Parathyroid adenoma (tissue), 2 donors: ENCODE measurements at regions not wholly inside any gene's neighbourhood (a gene's known extent, or its start where the extent isn't known, plus 50 kb on each side); places are given as distances from the start of the nearest gene placed in this dataset.

Source experiments
- H2AFZ ChIP-seq: fragments of 300-600 bp; sonication (generic); one replicate; pipeline ENCODE4 v1.7.0; 2017; ENCODE audit warnings: antibody characterized with exemption, mild to moderate bottlenecking
- H3K27ac ChIP-seq: fragments of 300-600 bp; sonication (generic); one replicate; pipeline ENCODE4 v1.7.0; 2017
- H3K27me3 ChIP-seq: fragments of 300-600 bp; sonication (generic); one replicate; pipeline ENCODE4 v1.7.0; 2017; ENCODE audit warnings: low read length; ENCODE audit not compliant: control insufficient read depth, insufficient read depth
- H3K36me3 ChIP-seq: fragments of 300-600 bp; sonication (generic); one replicate; pipeline ENCODE4 v1.7.0; 2017; ENCODE audit warnings: low read length; ENCODE audit not compliant: control insufficient read depth, insufficient read depth
- H3K4me1 ChIP-seq: fragments of 300-600 bp; sonication (generic); one replicate; pipeline ENCODE4 v1.7.0; 2017; ENCODE audit warnings: control low read depth
- H3K4me2 ChIP-seq: fragments of 300-600 bp; sonication (generic); one replicate; pipeline ENCODE4 v1.7.0; 2017; ENCODE audit warnings: low read length
- H3K4me3 ChIP-seq: fragments of 300-600 bp; sonication (generic); one replicate; pipeline ENCODE4 v1.7.0; 2017; ENCODE audit warnings: low read depth, low read length
- H3K79me2 ChIP-seq: fragments of 300-600 bp; sonication (generic); one replicate; pipeline ENCODE4 v1.7.0; 2017; ENCODE audit warnings: control low read depth
- H3K9ac ChIP-seq: fragments of 300-600 bp; sonication (generic); one replicate; pipeline ENCODE4 v1.7.0; 2017; ENCODE audit warnings: mild to moderate bottlenecking
- H3K9me3 ChIP-seq: fragments of 300-600 bp; sonication (generic); one replicate; pipeline ENCODE4 v1.7.0; 2017; ENCODE audit warnings: low read length; ENCODE audit not compliant: control insufficient read depth
- CTCF ChIP-seq: fragments of 300-600 bp; sonication (generic); IDR thresholded peaks from one replicate; pipeline ENCODE4 v1.7.0; 2017; ENCODE audit warnings: antibody characterized with exemption, mild to moderate bottlenecking
- donor health status: primary hyperparathyroidism.

- Histone ChIP-seq H3K36me3 (no peaks in the 10 kb centered on the region), H3K9me3 (no peaks in the 10 kb centered on the region), H3K79me2 (no peaks in the 10 kb centered on the region), H3K4me3 (no peak overlapping the region), H3K27me3 (no peaks in the 10 kb centered on the region), H3K9ac (no peak overlapping the region), H2AFZ (no peak overlapping the region), H3K27ac (no peak overlapping the region), H3K4me2 (no peak overlapping the region), H3K4me1 (no peaks in the 10 kb centered on the region)
- no peak for TF ChIP-seq CTCF
These were observed 86.3 kb upstream of the PHLPP1 start for GRCh38 chr18:62629031-62629430.

GRCh38 chr18:62631173-62631572 lies 84.2 kb upstream of the PHLPP1 start:
- H3K4me1 ChIP-seq = no peaks in the 10 kb centered on the region
- no peak overlapping the region for H3K4me2 ChIP-seq
- H3K9ac ChIP-seq = no peak overlapping the region
- H3K36me3 ChIP-seq = no peaks in the 10 kb centered on the region
- H2AFZ ChIP-seq = no peak overlapping the region
- H3K27me3 ChIP-seq = no peaks in the 10 kb centered on the region
- no peak for TF ChIP-seq CTCF
- no peaks in the 10 kb centered on the region for H3K9me3 ChIP-seq
- no peak overlapping the region for H3K27ac ChIP-seq
- no peaks in the 10 kb centered on the region for H3K79me2 ChIP-seq
- H3K4me3 ChIP-seq = no peak overlapping the region

GRCh38 chr18:62632788-62633455 lies 82.4 kb upstream of the PHLPP1 start:
- no peak overlapping the region for H2AFZ ChIP-seq
- H3K36me3 ChIP-seq = no peaks in the 10 kb centered on the region
- no peak overlapping the region for H3K27ac ChIP-seq
- no peaks in the 10 kb centered on the region for H3K4me1 ChIP-seq
- no peak overlapping the region for H3K4me3 ChIP-seq
- H3K27me3 ChIP-seq = no peaks in the 10 kb centered on the region
- no peaks in the 10 kb centered on the region for H3K79me2 ChIP-seq
- no peak overlapping the region for H3K9ac ChIP-seq
- TF ChIP-seq CTCF = no peak
- H3K9me3 ChIP-seq = no peaks in the 10 kb centered on the region
- no peak overlapping the region for H3K4me2 ChIP-seq

DNA sequence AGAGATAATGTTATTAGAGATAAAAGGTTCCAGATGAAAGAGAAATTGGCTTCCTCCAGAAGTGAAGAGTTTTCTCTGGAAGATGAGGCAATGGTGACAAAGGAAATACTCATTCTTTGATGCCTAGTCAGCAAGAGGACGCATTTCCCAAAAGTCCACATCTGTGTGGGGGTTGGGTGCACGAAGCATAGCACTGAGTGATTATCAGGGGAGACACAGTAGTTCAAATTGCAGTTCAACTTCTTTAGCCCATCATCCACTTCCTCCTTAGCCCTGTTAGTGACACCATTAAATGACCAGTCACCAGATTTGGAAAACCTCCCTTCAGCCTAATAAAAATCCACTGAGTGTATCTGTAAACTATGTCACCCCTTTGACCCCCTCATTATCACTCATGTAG lies 80.9 kb upstream of the PHLPP1 start:
- TF ChIP-seq CTCF = no peak
- no peak overlapping the region for H3K4me2 ChIP-seq
- H3K9ac ChIP-seq = no peak overlapping the region
- no peak overlapping the region for H3K27ac ChIP-seq
- H3K36me3 ChIP-seq = no peaks in the 10 kb centered on the region
- no peaks in the 10 kb centered on the region for H3K27me3 ChIP-seq
- H2AFZ ChIP-seq = no peak overlapping the region
- no peaks in the 10 kb centered on the region for H3K79me2 ChIP-seq
- H3K9me3 ChIP-seq = no peaks in the 10 kb centered on the region
- no peaks in the 10 kb centered on the region for H3K4me1 ChIP-seq
- no peak overlapping the region for H3K4me3 ChIP-seq

GRCh38 chr18:62634979-62635630 lies 80.2 kb upstream of the PHLPP1 start:
- TF ChIP-seq CTCF = no peak
- Histone ChIP-seq H3K4me2 (no peak overlapping the region), H3K79me2 (no peaks in the 10 kb centered on the region), H3K4me3 (no peak overlapping the region), H3K9ac (no peak overlapping the region), H3K36me3 (no peaks in the 10 kb centered on the region), H3K9me3 (no peaks in the 10 kb centered on the region), H3K4me1 (no peaks in the 10 kb centered on the region), H2AFZ (no peak overlapping the region), H3K27me3 (no peaks in the 10 kb centered on the region), H3K27ac (no peak overlapping the region)
